Stimulated activated CD8-positive, alpha-beta memory T cell treated with anti-CD3 and anti-CD28 coated beads, Interleukin-15, amount 100 ng/mL, for 24 hours (primary cell): ENCODE measurements at regions not wholly inside any gene's neighbourhood (a gene's known extent, or its start where the extent isn't known, plus 50 kb on each side); places are given as distances from the start of the nearest gene placed in this dataset.
"Not testable (repeated sequence)": the region's sequence is repeated elsewhere in the genome, so short reads cannot be mapped to it uniquely, and the experiment has no call there.

Source experiments
- DNase-seq: peaks from one replicate; pipeline ENCODE4 v3.0.0-alpha.2; 2020; ENCODE audit warnings: low read depth

DNA sequence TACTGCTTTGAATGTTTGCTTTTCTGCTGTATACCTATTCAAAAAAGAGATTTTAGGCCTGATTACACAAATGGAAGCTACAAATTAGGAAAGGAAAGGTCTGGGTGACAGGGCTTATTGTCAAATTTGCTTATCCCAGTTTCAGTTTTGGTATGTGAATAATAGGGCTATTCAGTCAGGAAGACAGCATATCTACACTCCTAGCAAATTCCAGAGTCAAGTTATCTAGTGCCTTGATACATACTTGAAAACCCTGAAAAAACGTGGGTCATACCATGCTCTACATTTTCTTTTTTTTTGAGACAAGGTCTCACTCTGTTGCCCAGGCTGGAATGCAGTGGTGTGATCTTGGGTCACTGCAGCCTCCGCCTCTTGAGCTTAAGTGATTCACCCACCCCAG, 59.2 kb upstream of the CCDC180 start:
- DNase-seq, result not testable (repeated sequence)

DNA sequence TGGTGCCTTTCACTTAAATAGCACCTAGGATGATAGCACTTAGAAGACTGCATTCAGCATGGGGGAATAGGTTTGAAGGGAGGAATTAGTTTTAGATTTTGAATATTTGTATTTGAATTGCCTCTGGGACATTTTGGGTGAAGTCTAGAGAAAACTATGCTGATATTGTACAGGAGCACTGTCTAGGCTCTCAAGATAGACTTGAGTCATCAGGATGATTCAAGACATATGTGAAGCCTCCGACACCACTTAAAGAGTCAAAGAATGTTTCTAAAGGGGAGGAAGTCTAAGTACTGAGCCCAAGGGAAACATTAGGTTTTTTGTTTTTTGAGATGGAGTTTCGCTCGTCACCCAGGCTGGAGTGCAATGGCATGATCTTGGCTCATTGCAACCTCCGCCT, 63.9 kb upstream of the CCDC180 start:
- DNase-seq, result no peak

DNA sequence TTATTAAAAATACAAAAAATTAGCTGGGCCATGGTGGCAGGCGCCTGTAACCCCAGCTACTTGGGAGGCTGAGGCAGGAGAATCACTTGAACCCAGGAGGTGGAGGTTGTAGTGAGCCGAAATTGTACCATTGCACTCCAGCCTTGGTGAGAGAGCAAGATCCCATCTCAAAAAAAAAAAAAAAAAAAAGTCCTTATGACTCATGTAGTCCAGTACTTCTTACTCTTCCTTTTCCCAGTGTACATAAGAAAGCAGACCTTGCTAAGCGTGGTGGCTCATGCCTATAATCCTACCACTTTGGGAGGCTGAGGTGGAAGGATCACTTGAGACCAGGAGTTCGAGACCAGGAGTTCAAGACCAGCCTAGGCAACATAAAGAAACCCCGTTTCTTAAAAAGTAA, 66.0 kb upstream of the CCDC180 start:
- not testable (repeated sequence) for DNase-seq

DNA sequence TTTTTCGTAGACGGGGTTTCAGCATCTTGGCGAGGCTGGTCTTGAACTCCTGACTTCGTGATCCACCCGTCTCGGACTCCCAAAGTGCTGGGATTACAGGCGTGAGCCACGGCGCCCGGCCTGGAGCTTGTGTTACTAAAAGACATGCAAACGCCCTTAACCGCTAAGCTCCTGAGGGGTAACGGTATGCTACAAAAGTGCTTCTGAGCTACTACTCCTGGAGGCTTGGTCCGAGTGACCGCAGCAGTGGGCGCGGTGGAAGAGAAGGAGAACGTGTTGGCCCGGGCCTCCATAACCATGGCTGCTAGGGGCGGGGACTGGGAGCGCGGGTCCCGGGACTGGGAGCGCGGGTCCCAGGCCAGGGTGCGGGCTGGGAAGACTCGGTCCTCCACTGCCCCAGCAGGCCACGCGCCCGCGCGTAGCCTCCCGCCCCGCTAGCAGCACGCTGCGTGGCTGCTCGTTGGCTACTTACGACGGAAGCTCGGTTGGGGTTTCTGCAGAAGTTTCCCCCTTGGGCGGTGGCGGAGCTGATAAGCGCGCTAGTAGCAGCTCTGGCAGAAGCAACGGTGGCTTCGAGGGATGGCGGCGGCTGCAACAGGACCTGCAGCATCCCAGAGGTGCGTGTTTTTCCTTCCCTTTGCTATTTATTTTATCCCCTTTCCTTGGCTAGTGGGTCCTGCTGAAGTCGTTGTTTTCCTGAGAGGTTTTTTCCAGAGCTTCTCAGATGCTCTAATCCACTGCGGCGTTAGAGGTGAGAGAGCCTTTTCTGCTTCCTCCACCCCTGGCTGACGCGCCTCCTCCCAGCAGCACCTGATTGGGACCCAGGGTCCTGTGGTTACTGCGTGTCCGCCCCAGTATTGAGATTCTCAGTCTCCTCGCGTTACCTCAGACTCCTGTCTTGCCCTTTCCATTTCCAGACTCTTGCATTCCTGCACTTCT, 69.2 kb upstream of the CCDC180 start:
- DNase-seq, result peak; percentile 50

DNA sequence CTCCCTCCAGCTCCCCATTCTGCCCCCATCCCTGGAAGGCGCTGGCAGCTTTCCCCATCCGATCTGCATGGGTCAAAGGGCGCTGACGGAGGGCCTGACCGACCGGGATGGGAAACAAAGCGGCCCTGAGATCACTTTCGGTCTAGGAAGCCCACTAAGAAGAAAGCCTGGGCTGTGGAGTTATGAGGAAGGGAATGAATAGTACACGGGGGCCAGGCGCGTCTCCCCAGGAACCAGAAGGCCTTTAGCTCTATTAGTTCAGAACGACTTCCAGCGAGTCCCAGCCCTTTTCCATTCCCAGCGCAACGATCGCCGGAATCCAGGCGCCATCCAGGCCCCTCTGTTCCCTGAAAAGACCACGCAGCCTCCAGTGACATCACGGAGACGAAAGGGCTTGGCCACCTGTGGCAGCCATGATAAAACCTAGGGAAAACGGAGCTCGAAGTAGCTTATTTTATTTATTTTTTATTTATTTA, 70.1 kb upstream of the CCDC180 start:
- no peak for DNase-seq

GRCh38 chr9:97233009-97233400, 74.5 kb upstream of the CCDC180 start:
- not testable (repeated sequence) for DNase-seq

GRCh38 chr9:97232060-97233008, 75.1 kb upstream of the CCDC180 start:
- not testable (repeated sequence) for DNase-seq

- DNase-seq, result not testable (repeated sequence)
Measured at GRCh38 chr9:97222393-97222792, 85.1 kb upstream of the CCDC180 start.

- DNase-seq, result not testable (repeated sequence)
Measured at GRCh38 chr9:97221478-97222355, 85.7 kb upstream of the CCDC180 start.

- no peak for DNase-seq
Measured at GRCh38 chr9:97220894-97221477, 86.5 kb upstream of the CCDC180 start.

DNA sequence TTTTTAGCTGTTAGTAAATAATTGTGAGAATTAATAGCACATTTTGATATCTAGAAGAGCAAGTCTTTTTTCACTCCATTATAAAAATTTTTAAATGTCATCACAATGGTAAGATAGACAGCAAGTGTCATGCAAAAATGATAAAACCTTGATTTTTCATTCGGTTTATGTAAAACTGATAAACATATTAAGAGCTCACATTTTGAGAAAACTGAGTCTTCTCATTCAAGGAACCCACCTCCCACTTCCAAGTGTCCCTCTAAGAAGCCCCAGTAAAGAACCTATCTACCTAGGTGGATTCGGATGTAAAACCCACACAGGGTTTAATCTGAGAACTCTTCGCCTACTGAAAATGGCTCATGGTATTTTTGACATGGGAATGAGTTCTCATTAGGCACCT, 87.1 kb upstream of the CCDC180 start:
- not testable (repeated sequence) for DNase-seq

- not testable (repeated sequence) for DNase-seq
Measured at GRCh38 chr9:97219443-97220140, 87.9 kb upstream of the CCDC180 start.

GRCh38 chr9:97215127-97215526, 92.3 kb upstream of the CCDC180 start:
- not testable (repeated sequence) for DNase-seq

DNA sequence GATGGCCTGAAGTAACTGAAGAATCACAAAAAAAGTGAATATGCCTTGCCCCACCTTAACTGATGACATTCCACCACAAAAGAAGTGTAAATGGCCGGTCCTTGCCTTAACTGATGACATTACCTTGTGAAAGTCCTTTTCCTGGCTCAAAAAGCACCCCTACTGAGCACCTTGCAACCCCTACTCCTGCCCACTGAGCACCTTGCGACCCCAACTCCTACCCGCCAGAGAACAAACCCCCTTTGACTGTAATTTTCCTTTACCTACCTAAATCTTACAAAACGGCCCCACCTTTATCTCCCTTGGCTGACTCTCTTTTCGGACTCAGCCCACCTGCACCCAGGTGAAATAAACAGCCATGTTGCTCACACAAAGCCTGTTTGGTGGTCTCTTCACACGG, 92.9 kb upstream of the CCDC180 start:
- not testable (repeated sequence) for DNase-seq

GRCh38 chr9:97199683-97200082, 107.8 kb upstream of the CCDC180 start:
- DNase-seq, result not testable (repeated sequence)

- not testable (repeated sequence) for DNase-seq
Measured at GRCh38 chr9:97193767-97194166, 113.7 kb upstream of the CCDC180 start.

- DNase-seq, result no peak
Measured at GRCh38 chr9:97188545-97188944, 118.9 kb upstream of the CCDC180 start.

DNA sequence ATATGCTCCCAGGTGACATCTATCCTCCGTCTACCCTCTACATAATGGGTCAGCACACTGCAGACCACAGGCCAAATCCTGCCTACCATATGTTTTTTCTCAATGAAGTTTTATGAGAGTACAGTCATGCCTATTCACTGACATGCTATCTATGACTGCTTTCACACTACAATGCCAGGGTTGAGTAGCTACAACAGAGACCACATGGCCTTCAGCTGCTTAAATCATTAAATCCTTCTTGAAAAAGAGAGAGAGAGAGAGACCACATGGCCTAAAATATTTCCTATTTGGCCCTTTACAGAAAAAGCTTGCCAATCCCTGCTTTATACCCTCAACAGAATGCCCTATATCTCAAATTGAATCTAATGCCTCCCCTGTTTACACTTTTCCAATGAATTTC, 119.8 kb upstream of the CCDC180 start:
- not testable (repeated sequence) for DNase-seq

GRCh38 chr9:97186493-97186892, 121.0 kb upstream of the CCDC180 start:
- no peak for DNase-seq

GRCh38 chr9:97182532-97182931, 124.9 kb upstream of the CCDC180 start:
- DNase-seq, result not testable (repeated sequence)
